Stomach (tissue), 8 donors: ENCODE measurements at regions not wholly inside any gene's neighbourhood (a gene's known extent, or its start where the extent isn't known, plus 50 kb on each side); places are given as distances from the start of the nearest gene placed in this dataset.

Source experiments
- DNase-seq, 2 donors: peaks; one replicate each; pipeline versions ENCODE4 v3.0.0 to v3.0.0-alpha.2; 2013 to 2019
- H3K27ac ChIP-seq, 5 donors: fragments of 200-600 bp in 4 of 5; sonication (generic) in 4 of 5; one replicate each; pipeline ENCODE4 v1.5.1; 2013 to 2019; ENCODE audit warnings: mild to moderate bottlenecking in 1 of 5, moderate library complexity in 1 of 5
- H3K27me3 ChIP-seq, 3 donors: fragments of 200-600 bp; sonication (generic); one replicate each; pipeline ENCODE4 v1.5.1; 2017 to 2019; ENCODE audit warnings: mixed run types in 1 of 3
- H3K36me3 ChIP-seq, 4 donors: fragments of 200-600 bp; sonication (generic); 1 replicate in 3 of 4; 2 replicates in 1 of 4; pipeline ENCODE4 v1.5.1; 2016 to 2019
- H3K4me1 ChIP-seq, 4 donors: fragments of 200-600 bp; sonication (generic); one replicate each; pipeline ENCODE4 v1.5.1; 2016 to 2019
- H3K4me3 ChIP-seq, 4 donors: fragments of 200-600 bp; sonication (generic) in 3 of 4; one replicate each; pipeline ENCODE4 v1.5.1; 2016 to 2019; ENCODE audit warnings: mild to moderate bottlenecking in 1 of 4
- H3K9me3 ChIP-seq, 4 donors: fragments of 200-600 bp; sonication (generic); one replicate each; pipeline ENCODE4 v1.5.1; 2016 to 2019
- CTCF ChIP-seq, 7 experiments: fragments of 450-650 bp in 4 of 7; fragments of 200-600 bp in 3 of 7; sonication (generic) in 3 of 7; IDR thresholded peaks; one replicate each; pipeline ENCODE4 v1.5.1; 2016 to 2019; ENCODE audit warnings: antibody characterized with exemption in 7 of 7, control low read depth in 2 of 7, mild to moderate bottlenecking in 1 of 7
- EP300 ChIP-seq: sonication (generic); formaldehyde crosslinking; IDR thresholded peaks from one replicate; pipeline ENCODE4 v1.6.1; 2017; ENCODE audit warnings: antibody characterized with exemption
- POLR2A ChIP-seq, 4 donors: fragments of 450-650 bp; IDR thresholded peaks; one replicate each; pipeline ENCODE4 v1.6.1; 2016; ENCODE audit warnings: antibody characterized with exemption in 4 of 4, control low read depth in 2 of 4, mild to moderate bottlenecking in 1 of 4, moderate library complexity in 1 of 4
- POLR2AphosphoS5 ChIP-seq, 3 donors: sonication (generic); formaldehyde crosslinking; IDR thresholded peaks; one replicate each; pipeline ENCODE4 v1.6.1; 2016; ENCODE audit warnings: antibody characterized with exemption in 3 of 3
- WGBS, 5 donors: extraction: QIAGEN DNeasy Blood & Tissue Kit in 3 of 5; methylation state at CpG; one replicate each; pipeline versions ENCODE4 v1.1.5 to v1.1.7; 2013 to 2018; 5-methylcytosine and 5-hydroxymethylcytosine counted together
- intact Hi-C: fragments of 100-400 bp; cut with DNase I; formaldehyde crosslinking; loops from one replicate; pipeline ENCODE4 v1.15.1; 2023; ENCODE audit warnings: low total_unique reads
- donor health status: healthy with polysubstance abuse.
- donor health status: Bipolar disorder and iron deficiency.
- donor health status: healthy.

DNA sequence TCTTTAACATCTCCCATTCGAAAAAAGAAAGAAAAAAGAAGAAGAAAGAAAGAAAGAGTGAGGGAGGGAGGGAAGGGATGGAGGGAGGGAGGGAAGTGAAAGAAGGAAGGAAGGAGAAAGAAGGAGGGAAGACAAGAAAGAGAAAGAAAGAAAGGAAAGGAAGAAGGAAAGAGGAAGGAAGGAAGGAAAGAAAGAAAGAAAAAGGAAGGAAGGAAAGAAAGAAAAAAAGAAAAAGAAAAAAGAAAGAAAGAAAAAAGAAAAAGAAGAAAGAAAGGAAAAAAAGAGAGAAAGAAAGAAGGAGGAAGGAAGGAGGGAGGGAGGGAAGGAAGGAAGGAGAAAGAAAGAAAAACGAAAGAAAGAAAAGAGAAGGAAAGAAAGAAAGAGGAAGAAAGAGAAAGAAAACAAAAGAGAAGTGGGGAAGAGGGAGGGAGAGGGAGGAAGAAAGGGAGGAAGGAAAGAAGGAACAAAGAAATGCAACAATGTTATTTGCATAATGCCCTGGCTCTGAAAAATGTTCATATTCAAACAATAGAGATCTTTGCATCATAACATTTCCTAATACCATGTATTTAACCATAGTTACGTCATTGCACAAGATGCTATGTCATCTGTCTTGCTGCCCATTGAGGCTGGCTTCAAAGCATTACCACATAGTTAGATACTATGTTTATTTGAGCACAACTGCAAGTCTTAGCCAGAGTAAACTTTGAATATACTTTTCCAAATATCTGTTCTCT lies 550.6 kb downstream of the DSC3 start:
- Histone ChIP-seq H3K27me3 (no peaks in the 10 kb centered on the region), H3K9me3 (no peaks in the 10 kb centered on the region), H3K4me3 (no peak overlapping the region), H3K27ac (no peak overlapping the region), H3K36me3 (no peaks in the 10 kb centered on the region), H3K4me1 (no peaks in the 10 kb centered on the region)
- 73 to 87% (median 83%) methylated on average over 3 of the region's 3 CpGs for WGBS, 5 donors
- intact Hi-C loops = no loop called here
- no peak for TF ChIP-seq POLR2AphosphoS5 (IDR thresholded peaks at IDR 0.05)
- TF ChIP-seq EP300 = no peak
- no peak for TF ChIP-seq CTCF (IDR thresholded peaks at IDR 0.05)
- DNase-seq = no peak

- intact Hi-C loops = no loop called here
- Histone ChIP-seq H3K4me1 (no peaks in the 10 kb centered on the region), H3K27ac (no peak overlapping the region), H3K9me3 (no peaks in the 10 kb centered on the region), H3K4me3 (no peak overlapping the region), H3K27me3 (no peaks in the 10 kb centered on the region), H3K36me3 (no peaks in the 10 kb centered on the region)
- TF ChIP-seq CTCF (IDR thresholded peaks at IDR 0.05) (no peak), POLR2AphosphoS5 (IDR thresholded peaks at IDR 0.05) (no peak), POLR2A (IDR thresholded peaks at IDR 0.05) (no peak), EP300 (no peak)
- no peak for DNase-seq
- 80 to 92% (median 87%) methylated on average over 2 of the region's 2 CpGs for WGBS, 5 donors
Observed at GRCh38 chr18:30489890-30490643, 552.5 kb downstream of the DSC3 start.

DNA sequence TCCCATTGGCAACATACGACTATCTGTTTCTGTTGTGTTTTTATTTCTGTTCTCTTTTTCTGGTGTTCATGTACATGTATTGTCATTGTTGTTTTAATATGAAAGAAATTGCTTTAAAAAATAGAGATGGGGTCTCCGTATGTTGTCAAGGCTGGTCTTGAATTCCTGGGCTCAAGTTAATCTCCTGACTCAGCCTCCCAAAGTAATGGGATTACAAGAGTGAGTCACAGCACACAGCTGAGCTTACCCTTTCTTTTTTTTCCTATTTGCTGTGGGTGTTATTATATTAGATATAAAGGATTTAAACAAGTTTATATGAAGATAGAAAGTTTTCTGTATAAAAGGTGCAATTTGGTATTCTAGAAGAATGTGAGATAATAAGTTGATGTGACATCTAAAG lies 554.6 kb downstream of the DSC3 start:
- Histone ChIP-seq H3K9me3 (no peaks in the 10 kb centered on the region), H3K4me1 (no peaks in the 10 kb centered on the region), H3K36me3 (no peaks in the 10 kb centered on the region), H3K27me3 (no peaks in the 10 kb centered on the region), H3K27ac (no peak overlapping the region), H3K4me3 (no peak overlapping the region)
- intact Hi-C loops = no loop called here
- no peak for DNase-seq
- 73 to 86% (median 84%) methylated on average over 2 of the region's 2 CpGs for WGBS, 5 donors
- no peak for TF ChIP-seq CTCF (IDR thresholded peaks at IDR 0.05)
- no peak for TF ChIP-seq POLR2A (IDR thresholded peaks at IDR 0.05)
- TF ChIP-seq EP300 = no peak
- no peak for TF ChIP-seq POLR2AphosphoS5 (IDR thresholded peaks at IDR 0.05)

DNA sequence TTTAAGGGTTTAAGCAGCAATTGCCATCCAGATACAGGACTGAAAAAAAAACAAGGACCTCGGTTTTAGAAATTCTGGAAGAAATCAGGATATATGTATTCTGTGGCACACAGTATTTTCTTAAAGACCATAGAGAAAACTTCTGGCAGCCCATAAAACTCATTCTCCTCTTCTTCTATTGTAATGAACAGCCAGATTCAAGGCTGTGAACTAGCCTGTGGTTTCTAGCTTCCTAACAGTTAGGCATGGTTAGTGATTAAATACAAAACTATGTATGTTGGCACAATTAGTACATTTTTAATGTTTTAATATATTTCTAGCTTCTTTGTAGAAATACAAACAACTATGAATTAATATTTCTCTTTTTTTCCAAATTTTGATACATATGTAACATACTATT lies 555.7 kb downstream of the DSC3 start:
- DNase-seq = no peak

More for the DNA sequence above, 555.7 kb downstream of the DSC3 start:
- H3K4me3 ChIP-seq = no peak overlapping the region
- no peak overlapping the region for H3K27ac ChIP-seq
- no peaks in the 10 kb centered on the region for H3K4me1 ChIP-seq
- intact Hi-C loops = no loop called here
- no peak for TF ChIP-seq EP300
- no peak for TF ChIP-seq CTCF (IDR thresholded peaks at IDR 0.05)
- no peak for TF ChIP-seq POLR2AphosphoS5 (IDR thresholded peaks at IDR 0.05)
- no peak for TF ChIP-seq POLR2A (IDR thresholded peaks at IDR 0.05)
- 73 to 86% (median 82%) methylated on average over 1 of the region's 1 CpG for WGBS, 5 donors
- peaks cover 0 to 3% (median 1%) of the 10 kb centered on the region in 4 donors for H3K9me3 ChIP-seq
- no peaks in the 10 kb centered on the region for H3K27me3 ChIP-seq
- no peaks in the 10 kb centered on the region for H3K36me3 ChIP-seq
